ENCODE measurements at regions not wholly inside any gene's neighbourhood (a gene's known extent, or its start where the extent isn't known, plus 50 kb on each side); places are given as distances from the start of the nearest gene placed in this dataset.

- TF ChIP-seq POLR2A (IDR thresholded peaks at IDR 0.05) (no peak), CTCF (IDR thresholded peaks at IDR 0.05) (no peak)
Measured at GRCh38 chr6:134510920-134511319, 193.0 kb upstream of the SGK1 start.
